HUES48 (cell line): ENCODE measurements at regions not wholly inside any gene's neighbourhood (a gene's known extent, or its start where the extent isn't known, plus 50 kb on each side); places are given as distances from the start of the nearest gene placed in this dataset.

Experiments used
- H3K27ac ChIP-seq: one replicate; pipeline ENCODE4 v1.7.0; 2013; ENCODE audit warnings: low read depth, low read length, inconsistent platforms
- H3K27me3 ChIP-seq: 2 replicates; pipeline ENCODE4 v1.6.1; 2013; ENCODE audit warnings: mild to moderate bottlenecking, low read length; ENCODE audit not compliant: control insufficient read depth, insufficient read depth
- H3K36me3 ChIP-seq: 2 replicates; pipeline ENCODE4 v1.6.1; 2013; ENCODE audit warnings: low read length; ENCODE audit not compliant: control insufficient read depth, insufficient read depth
- H3K4me1 ChIP-seq: 2 replicates; pipeline ENCODE4 v1.6.1; 2013; ENCODE audit warnings: mild to moderate bottlenecking, low read length; ENCODE audit not compliant: control insufficient read depth, insufficient read depth
- H3K4me3 ChIP-seq: 2 replicates; pipeline ENCODE4 v1.5.1; 2013; ENCODE audit warnings: mild to moderate bottlenecking, low read depth, low read length
- H3K9ac ChIP-seq: 2 replicates; pipeline ENCODE4 v1.6.1; 2013; ENCODE audit warnings: mild to moderate bottlenecking, low read depth, low read length, moderate library complexity
- H3K9me3 ChIP-seq: 2 replicates; pipeline ENCODE4 v1.6.1; 2013; ENCODE audit warnings: low read length; ENCODE audit not compliant: control insufficient read depth, insufficient read depth

DNA sequence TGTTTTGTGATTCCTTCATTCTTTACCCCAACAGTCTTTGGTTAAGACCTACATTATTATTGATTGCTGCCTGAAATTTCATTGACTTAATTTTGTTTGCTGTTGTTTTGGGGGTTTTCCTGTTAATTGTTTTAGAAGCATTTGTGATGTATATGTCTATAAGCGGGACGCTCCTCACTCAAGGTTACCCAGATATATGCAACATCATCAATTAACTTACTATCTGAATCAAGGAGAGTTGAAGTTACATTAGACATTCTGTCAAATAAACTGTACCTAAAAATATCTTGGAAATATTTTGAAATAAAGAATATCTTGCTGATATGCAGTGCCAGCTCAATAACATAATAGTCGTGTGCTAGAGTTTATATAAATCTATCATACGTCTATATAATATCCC lies 125.9 kb upstream of the CDH18 start:
- no peaks in the 10 kb centered on the region for H3K27me3 ChIP-seq
- no peak overlapping the region for H3K9ac ChIP-seq
- H3K36me3 ChIP-seq, result no peaks in the 10 kb centered on the region
- H3K4me3 ChIP-seq, result no peak overlapping the region
- no peaks in the 10 kb centered on the region for H3K9me3 ChIP-seq
- H3K27ac ChIP-seq, result no peak overlapping the region
- H3K4me1 ChIP-seq, result peaks cover 8% of the 10 kb centered on the region

DNA sequence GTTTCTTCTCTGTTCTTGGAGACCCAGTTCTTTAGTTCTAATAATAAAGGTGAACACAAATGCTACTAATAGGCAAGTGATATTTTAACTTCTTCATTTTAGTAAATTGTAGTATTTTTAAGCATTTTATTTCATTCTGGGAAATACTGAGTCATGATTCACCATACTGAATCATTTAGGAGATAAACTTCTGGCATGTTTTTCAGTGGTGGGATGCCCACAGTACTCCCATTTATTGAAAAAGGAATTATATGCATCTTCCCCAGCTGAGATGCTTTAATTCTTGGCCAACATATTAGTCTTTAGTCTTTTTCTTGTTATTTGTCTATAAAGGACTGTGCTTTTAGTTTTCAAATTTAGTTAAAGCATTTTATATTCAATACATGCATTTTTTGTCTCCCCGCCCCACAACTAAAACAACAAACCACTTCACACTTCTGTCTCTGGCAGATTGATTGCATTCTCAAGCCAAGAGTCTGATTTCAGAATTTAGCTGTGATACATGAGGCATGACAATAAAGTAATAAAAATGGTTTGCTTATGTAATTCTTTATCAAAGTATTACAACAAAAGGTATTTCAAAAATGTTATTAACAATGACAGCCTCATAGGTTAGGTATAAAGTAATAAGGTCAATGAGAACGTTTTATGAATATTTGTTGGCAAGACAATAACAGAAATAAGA lies 125.2 kb upstream of the CDH18 start:
- Histone ChIP-seq H3K9ac (no peak overlapping the region), H3K27ac (no peak overlapping the region), H3K9me3 (no peaks in the 10 kb centered on the region), H3K4me3 (no peak overlapping the region), H3K36me3 (no peaks in the 10 kb centered on the region), H3K4me1 (peaks cover 11% of the 10 kb centered on the region), H3K27me3 (no peaks in the 10 kb centered on the region)

DNA sequence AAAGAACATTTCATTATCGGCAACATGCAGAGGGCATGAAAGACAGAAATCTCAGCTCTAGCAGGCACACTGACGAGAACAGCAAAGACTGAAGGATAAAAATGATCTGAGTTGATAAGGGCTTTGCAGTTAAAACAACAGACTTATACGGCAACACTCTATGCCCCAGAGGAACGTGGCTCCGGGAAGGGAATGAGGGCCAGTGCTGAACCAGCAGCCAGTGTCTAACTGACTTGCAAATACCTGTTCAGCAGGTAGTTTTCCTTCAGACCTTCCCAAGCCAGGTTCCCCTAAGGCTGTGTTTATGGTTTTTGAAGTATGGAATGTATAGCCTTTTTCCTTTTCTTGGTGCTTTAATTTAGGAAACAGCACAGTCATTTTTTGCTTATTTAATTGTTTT lies 121.3 kb upstream of the CDH18 start:
- no peak overlapping the region for H3K27ac ChIP-seq
- H3K36me3 ChIP-seq, result no peaks in the 10 kb centered on the region

DNA sequence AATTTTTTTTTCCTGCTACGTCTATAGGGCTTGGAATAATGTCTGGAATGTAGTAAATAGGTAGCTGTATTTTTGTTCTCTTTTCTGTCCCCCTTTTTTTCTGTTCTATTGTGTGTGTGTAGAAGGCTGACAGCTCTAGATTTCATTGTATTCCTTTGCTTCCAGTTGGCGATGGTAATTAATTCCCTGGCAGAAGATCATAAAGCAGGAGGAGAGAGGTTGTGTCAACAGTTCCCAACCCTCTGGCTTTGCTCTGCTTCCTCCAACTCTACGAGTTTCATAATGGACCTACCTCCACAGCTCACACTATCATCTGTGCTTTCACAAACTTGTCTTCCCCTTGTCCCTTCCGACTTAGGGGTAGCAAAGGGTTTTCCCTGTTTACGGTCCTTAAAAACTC lies 117.9 kb upstream of the CDH18 start:
- H3K9ac ChIP-seq, result no peak overlapping the region

More for the DNA sequence above, 121.3 kb upstream of the CDH18 start:
- Histone ChIP-seq H3K27me3 (no peaks in the 10 kb centered on the region), H3K9me3 (no peaks in the 10 kb centered on the region), H3K9ac (no peak overlapping the region), H3K4me3 (no peak overlapping the region), H3K4me1 (peaks cover 13% of the 10 kb centered on the region)

DNA sequence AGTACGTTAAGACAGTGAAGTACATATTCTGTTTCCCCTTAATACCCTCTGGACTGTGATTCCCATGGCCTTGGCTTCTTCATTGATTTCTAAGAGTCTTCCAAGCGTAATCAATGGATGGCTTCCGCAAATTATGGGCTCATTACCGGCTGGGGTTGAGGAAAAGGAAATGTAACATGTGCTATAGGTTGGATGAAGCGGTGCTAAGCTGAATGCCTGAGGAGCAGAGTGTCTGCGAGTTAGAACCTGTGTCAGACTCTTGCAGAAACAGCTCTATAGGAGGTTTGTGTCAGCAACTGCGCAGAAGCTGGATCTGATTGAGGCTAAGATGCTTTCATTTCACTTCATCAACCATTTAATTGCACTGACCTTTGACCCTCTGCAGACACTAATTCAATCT lies 114.3 kb upstream of the CDH18 start:
- H3K9ac ChIP-seq, result no peak overlapping the region
- no peaks in the 10 kb centered on the region for H3K4me1 ChIP-seq
- no peaks in the 10 kb centered on the region for H3K36me3 ChIP-seq
- H3K4me3 ChIP-seq, result no peak overlapping the region
- no peaks in the 10 kb centered on the region for H3K27me3 ChIP-seq
- H3K27ac ChIP-seq, result no peak overlapping the region
- H3K9me3 ChIP-seq, result no peaks in the 10 kb centered on the region

More for the DNA sequence above, 117.9 kb upstream of the CDH18 start:
- Histone ChIP-seq H3K27ac (no peak overlapping the region), H3K4me1 (peaks cover 10% of the 10 kb centered on the region; the same call in 1 of the 2 replicates), H3K9me3 (no peaks in the 10 kb centered on the region), H3K27me3 (no peaks in the 10 kb centered on the region), H3K36me3 (no peaks in the 10 kb centered on the region), H3K4me3 (no peak overlapping the region)

DNA sequence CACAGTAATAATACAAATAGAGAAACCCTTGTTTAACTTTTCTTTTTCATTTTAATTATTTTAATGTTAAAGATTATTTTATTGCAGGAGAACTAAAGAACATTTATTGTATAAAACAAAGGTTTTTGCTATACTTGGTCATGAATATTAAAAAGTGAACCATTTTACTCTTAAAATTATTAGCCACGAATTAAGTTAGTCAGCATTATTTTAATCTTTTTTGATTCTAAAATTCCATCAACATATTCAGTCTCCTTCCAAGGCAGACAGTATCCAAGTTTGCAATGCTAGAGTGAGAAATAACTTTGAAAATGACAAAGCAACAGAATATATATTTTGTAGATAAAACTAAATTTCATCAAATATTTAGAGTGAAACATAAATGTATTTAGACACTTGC lies 110.7 kb upstream of the CDH18 start:
- H3K9ac ChIP-seq, result no peak overlapping the region
- H3K4me3 ChIP-seq, result no peak overlapping the region
- no peaks in the 10 kb centered on the region for H3K36me3 ChIP-seq
- H3K4me1 ChIP-seq, result peaks cover 10% of the 10 kb centered on the region; the same call in 1 of the 2 replicates
- no peaks in the 10 kb centered on the region for H3K27me3 ChIP-seq
- H3K27ac ChIP-seq, result no peak overlapping the region
- H3K9me3 ChIP-seq, result no peaks in the 10 kb centered on the region

DNA sequence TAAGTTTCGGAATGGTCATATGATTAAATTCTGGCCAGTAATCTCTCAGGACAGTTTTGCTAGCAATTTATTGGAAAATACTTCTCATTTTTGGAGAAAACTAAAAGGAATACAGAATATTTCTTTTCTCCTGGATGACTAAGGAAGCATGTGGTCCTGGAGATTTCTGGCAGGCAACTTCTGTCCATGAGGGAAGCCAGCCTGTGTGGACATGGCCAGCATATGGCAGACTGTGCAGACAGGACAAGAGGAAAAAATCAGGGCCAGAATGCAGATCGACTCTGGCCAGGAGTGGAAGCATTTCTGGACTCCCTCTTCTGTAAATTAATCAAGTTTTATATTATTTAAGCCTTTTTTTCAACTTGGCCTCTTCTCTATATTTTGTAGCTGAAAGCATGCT lies 100.4 kb upstream of the CDH18 start:
- H3K27me3 ChIP-seq, result no peaks in the 10 kb centered on the region
- no peaks in the 10 kb centered on the region for H3K36me3 ChIP-seq
- no peak overlapping the region for H3K4me3 ChIP-seq
- no peaks in the 10 kb centered on the region for H3K4me1 ChIP-seq
- H3K9me3 ChIP-seq, result no peaks in the 10 kb centered on the region; the same call in 1 of the 2 replicates
- H3K9ac ChIP-seq, result no peak overlapping the region
- no peak overlapping the region for H3K27ac ChIP-seq

DNA sequence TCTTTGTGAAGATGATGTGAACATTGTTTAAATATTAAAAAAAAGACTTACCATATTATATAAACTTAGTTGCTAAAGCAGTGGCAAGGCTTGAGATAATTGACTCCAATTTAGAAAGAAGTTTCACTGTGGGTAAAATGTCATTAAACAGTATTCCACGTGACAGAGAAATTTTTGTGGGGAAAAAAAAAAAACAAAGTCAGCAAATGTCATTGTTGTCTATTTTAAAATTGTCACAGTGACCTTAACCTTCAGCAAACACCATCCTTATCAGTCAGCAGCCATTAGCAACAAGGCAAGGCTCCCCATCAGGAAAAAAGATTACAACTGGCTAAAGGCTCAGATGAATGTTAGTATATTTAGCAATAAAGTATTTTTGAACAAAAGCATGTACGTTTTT lies 99.3 kb upstream of the CDH18 start:
- Histone ChIP-seq H3K4me1 (no peaks in the 10 kb centered on the region), H3K27me3 (no peaks in the 10 kb centered on the region), H3K27ac (no peak overlapping the region), H3K4me3 (no peak overlapping the region), H3K9ac (no peak overlapping the region), H3K9me3 (no peaks in the 10 kb centered on the region; the same call in 1 of the 2 replicates), H3K36me3 (no peaks in the 10 kb centered on the region)

DNA sequence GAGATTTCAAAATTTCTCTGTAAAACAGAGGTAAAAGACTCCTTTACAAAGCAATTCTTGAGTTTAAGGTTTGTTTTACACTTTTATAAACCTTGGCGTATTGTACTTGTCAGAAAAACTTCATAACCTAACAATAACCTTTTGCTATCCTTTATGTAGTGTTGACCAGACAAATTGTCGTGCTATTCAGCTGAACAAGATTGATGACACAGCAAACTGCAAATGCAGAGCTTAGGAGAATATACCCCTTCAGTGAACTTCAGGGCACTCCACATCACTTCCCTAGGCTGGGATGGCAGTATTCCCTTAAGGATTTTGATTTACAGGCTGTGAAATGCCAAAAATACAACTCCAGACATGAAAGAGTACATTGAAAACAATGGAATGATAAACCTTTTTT lies 89.2 kb upstream of the CDH18 start:
- H3K9me3 ChIP-seq, result no peaks in the 10 kb centered on the region
- H3K27ac ChIP-seq, result no peak overlapping the region
- no peaks in the 10 kb centered on the region for H3K4me1 ChIP-seq
- no peaks in the 10 kb centered on the region for H3K27me3 ChIP-seq
- H3K9ac ChIP-seq, result no peak overlapping the region
- H3K4me3 ChIP-seq, result no peak overlapping the region
- no peaks in the 10 kb centered on the region for H3K36me3 ChIP-seq

DNA sequence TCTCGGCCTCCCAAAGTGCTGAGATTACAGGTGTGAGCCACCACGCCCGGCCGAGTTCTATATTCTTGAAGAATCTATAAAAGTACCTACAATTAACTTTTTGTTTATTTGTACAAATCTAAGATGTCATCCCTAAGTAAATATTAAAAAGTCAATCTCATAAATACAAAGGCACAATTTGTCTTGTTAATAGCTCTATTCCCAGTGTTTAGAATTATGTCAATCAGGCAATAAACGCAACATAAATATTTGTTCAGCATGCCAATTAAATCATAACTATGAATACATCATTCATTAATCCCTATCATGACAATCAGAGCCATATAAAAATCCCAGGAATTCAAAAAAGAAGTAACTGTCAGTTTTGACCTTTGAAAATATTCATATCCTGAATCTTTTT lies 68.9 kb upstream of the CDH18 start:
- H3K4me1 ChIP-seq, result no peaks in the 10 kb centered on the region
- no peak overlapping the region for H3K9ac ChIP-seq
- H3K27me3 ChIP-seq, result no peaks in the 10 kb centered on the region
- no peak overlapping the region for H3K27ac ChIP-seq
- no peaks in the 10 kb centered on the region for H3K36me3 ChIP-seq
- no peak overlapping the region for H3K4me3 ChIP-seq
- no peaks in the 10 kb centered on the region for H3K9me3 ChIP-seq

DNA sequence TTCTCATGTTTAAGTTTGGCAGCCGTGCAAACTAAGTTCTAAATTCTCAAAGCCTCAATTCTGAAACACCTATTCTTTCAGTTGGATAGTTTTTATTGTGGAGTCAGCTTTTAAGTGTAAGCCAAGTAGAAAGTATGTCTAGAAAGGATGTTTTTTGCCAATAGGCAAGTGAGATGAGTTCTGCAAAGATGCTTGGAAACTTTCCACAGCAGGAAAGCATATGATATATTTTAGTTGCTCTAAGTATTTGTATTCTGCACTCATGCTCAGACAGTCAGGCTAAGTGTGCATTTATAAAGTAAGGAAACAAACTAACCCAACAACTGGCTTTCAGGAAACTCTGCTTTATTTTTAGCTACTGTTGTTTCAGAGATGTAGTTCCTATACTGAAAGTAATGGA lies 67.3 kb upstream of the CDH18 start:
- H3K27ac ChIP-seq, result no peak overlapping the region
- no peak overlapping the region for H3K4me3 ChIP-seq
- no peak overlapping the region for H3K9ac ChIP-seq
- no peaks in the 10 kb centered on the region for H3K9me3 ChIP-seq
- H3K4me1 ChIP-seq, result no peaks in the 10 kb centered on the region
- H3K27me3 ChIP-seq, result no peaks in the 10 kb centered on the region
- H3K36me3 ChIP-seq, result no peaks in the 10 kb centered on the region
